Activated T-cell treated with anti-CD3 and anti-CD28 coated beads, Interleukin-2, amount 50 U/mL, for 4 hours (primary cell): ENCODE measurements at regions not wholly inside any gene's neighbourhood (a gene's known extent, or its start where the extent isn't known, plus 50 kb on each side); places are given as distances from the start of the nearest gene placed in this dataset.
A peak's percentile ranks its signal among the peaks of the same experiment; 100 is the strongest.

Source experiments
- ATAC-seq, 2 donors: fragments of 200-7000 bp; cut with Tn5 transposase; one replicate each; pipeline ENCODE4 v1.10.0; 2021
- DNase-seq: peaks from one replicate; pipeline ENCODE4 v3.0.0-alpha.2; 2020
- H3K27me3 Mint-ChIP-seq: one replicate; pipeline ENCODE4 v1.8.0; 2021; ENCODE audit warnings: low read depth, mixed read lengths
- H3K36me3 Mint-ChIP-seq: one replicate; pipeline ENCODE4 v1.8.0; 2022; ENCODE audit warnings: mixed read lengths; ENCODE audit not compliant: insufficient read depth
- H3K4me1 Mint-ChIP-seq: one replicate; pipeline ENCODE4 v1.8.0; 2021; ENCODE audit warnings: low read depth, mixed read lengths
- H3K4me3 Mint-ChIP-seq: one replicate; pipeline ENCODE4 v1.8.0; 2021; ENCODE audit warnings: mild to moderate bottlenecking, moderate library complexity, mixed read lengths
- H3K9me3 Mint-ChIP-seq: one replicate; pipeline ENCODE4 v1.8.0; 2021; ENCODE audit warnings: mixed read lengths

- no peaks in the 10 kb centered on the region for H3K9me3 Mint-ChIP-seq
These were observed 91.6 kb downstream of the DDIT4L start for GRCh38 chr4:100098681-100099080.

GRCh38 chr4:100098011-100098545 lies 92.2 kb downstream of the DDIT4L start:
- no peaks in the 10 kb centered on the region for H3K9me3 Mint-ChIP-seq
- no peak overlapping the region for H3K4me3 Mint-ChIP-seq
- no peaks in the 10 kb centered on the region for H3K27me3 Mint-ChIP-seq
- H3K36me3 Mint-ChIP-seq: no peaks in the 10 kb centered on the region
- peaks cover 40% of the 10 kb centered on the region for H3K4me1 Mint-ChIP-seq
- DNase-seq: no peak
- no peak for ATAC-seq

More at GRCh38 chr4:100098681-100099080, 91.6 kb downstream of the DDIT4L start:
- H3K36me3 Mint-ChIP-seq: no peaks in the 10 kb centered on the region
- DNase-seq (no peak), ATAC-seq (no peak)
- H3K4me1 Mint-ChIP-seq: peaks cover 35% of the 10 kb centered on the region
- no peaks in the 10 kb centered on the region for H3K27me3 Mint-ChIP-seq
- no peak overlapping the region for H3K4me3 Mint-ChIP-seq

GRCh38 chr4:100095729-100096595 lies 94.3 kb downstream of the DDIT4L start:
- peak; percentile 77 to 83 for ATAC-seq
- H3K36me3 Mint-ChIP-seq: no peaks in the 10 kb centered on the region
- no peaks in the 10 kb centered on the region for H3K27me3 Mint-ChIP-seq
- peaks cover 37% of the 10 kb centered on the region for H3K4me1 Mint-ChIP-seq
- DNase-seq: peak; percentile 28
- no peak overlapping the region for H3K4me3 Mint-ChIP-seq
- H3K9me3 Mint-ChIP-seq: no peaks in the 10 kb centered on the region

GRCh38 chr4:100093091-100093866 lies 97.0 kb downstream of the DDIT4L start:
- no peaks in the 10 kb centered on the region for H3K27me3 Mint-ChIP-seq
- peak; percentile 80 for DNase-seq
- peak; percentile 95 to 98 for ATAC-seq
- H3K9me3 Mint-ChIP-seq: no peaks in the 10 kb centered on the region
- no peak overlapping the region for H3K4me3 Mint-ChIP-seq
- no peaks in the 10 kb centered on the region for H3K36me3 Mint-ChIP-seq
- H3K4me1 Mint-ChIP-seq: peaks cover 33% of the 10 kb centered on the region

GRCh38 chr4:100087743-100088142 lies 102.5 kb downstream of the DDIT4L start:
- no peak for ATAC-seq

GRCh38 chr4:100086766-100087431 lies 103.4 kb downstream of the DDIT4L start:
- peaks cover 8% of the 10 kb centered on the region for H3K4me1 Mint-ChIP-seq
- H3K36me3 Mint-ChIP-seq: no peaks in the 10 kb centered on the region
- H3K4me3 Mint-ChIP-seq: no peak overlapping the region
- ATAC-seq (no peak), DNase-seq (no peak)
- H3K27me3 Mint-ChIP-seq: no peaks in the 10 kb centered on the region
- no peaks in the 10 kb centered on the region for H3K9me3 Mint-ChIP-seq

More at GRCh38 chr4:100087743-100088142, 102.5 kb downstream of the DDIT4L start:
- H3K27me3 Mint-ChIP-seq: no peaks in the 10 kb centered on the region
- no peak for DNase-seq
- H3K36me3 Mint-ChIP-seq: no peaks in the 10 kb centered on the region
- H3K4me1 Mint-ChIP-seq: peaks cover 4% of the 10 kb centered on the region
- H3K4me3 Mint-ChIP-seq: no peak overlapping the region
- H3K9me3 Mint-ChIP-seq: no peaks in the 10 kb centered on the region

GRCh38 chr4:100084892-100085291 lies 105.4 kb downstream of the DDIT4L start:
- Mint-ChIP-seq H3K36me3 (no peaks in the 10 kb centered on the region), H3K4me1 (peaks cover 8% of the 10 kb centered on the region), H3K27me3 (peaks cover 3% of the 10 kb centered on the region), H3K4me3 (no peak overlapping the region), H3K9me3 (no peaks in the 10 kb centered on the region)
- DNase-seq (no peak), ATAC-seq (no peak)

- ATAC-seq: peak; percentile 46 to 53
- peaks cover 3% of the 10 kb centered on the region for H3K27me3 Mint-ChIP-seq
- DNase-seq: no peak
- H3K4me3 Mint-ChIP-seq: no peak overlapping the region
- H3K36me3 Mint-ChIP-seq: no peaks in the 10 kb centered on the region
- peaks cover 13% of the 10 kb centered on the region for H3K4me1 Mint-ChIP-seq
- H3K9me3 Mint-ChIP-seq: no peaks in the 10 kb centered on the region
These were observed 107.0 kb downstream of the DDIT4L start for GRCh38 chr4:100083289-100083688.

- H3K27me3 Mint-ChIP-seq: peaks cover 3% of the 10 kb centered on the region
- peak; percentile 63 to 67 for ATAC-seq
- peaks cover 13% of the 10 kb centered on the region for H3K4me1 Mint-ChIP-seq
These were observed 107.4 kb downstream of the DDIT4L start for GRCh38 chr4:100082852-100083251.

GRCh38 chr4:100081491-100081890 lies 108.8 kb downstream of the DDIT4L start:
- no peak for ATAC-seq
- Mint-ChIP-seq H3K4me3 (no peak overlapping the region), H3K9me3 (no peaks in the 10 kb centered on the region), H3K36me3 (no peaks in the 10 kb centered on the region), H3K27me3 (peaks cover 3% of the 10 kb centered on the region), H3K4me1 (peaks cover 15% of the 10 kb centered on the region)
- no peak for DNase-seq

More at GRCh38 chr4:100082852-100083251, 107.4 kb downstream of the DDIT4L start:
- no peak overlapping the region for H3K4me3 Mint-ChIP-seq
- no peaks in the 10 kb centered on the region for H3K9me3 Mint-ChIP-seq
- no peak for DNase-seq
- no peaks in the 10 kb centered on the region for H3K36me3 Mint-ChIP-seq

- Mint-ChIP-seq H3K4me1 (peaks cover 15% of the 10 kb centered on the region), H3K36me3 (no peaks in the 10 kb centered on the region)
- DNase-seq: no peak
These were observed 111.0 kb downstream of the DDIT4L start for GRCh38 chr4:100079264-100079663.

GRCh38 chr4:100076753-100077152 lies 113.5 kb downstream of the DDIT4L start:
- ATAC-seq: peak; percentile 55 to 78
- H3K27me3 Mint-ChIP-seq: peaks cover 3% of the 10 kb centered on the region
- no peak for DNase-seq

More at GRCh38 chr4:100079264-100079663, 111.0 kb downstream of the DDIT4L start:
- Mint-ChIP-seq H3K27me3 (peaks cover 3% of the 10 kb centered on the region), H3K9me3 (no peaks in the 10 kb centered on the region), H3K4me3 (no peak overlapping the region)
- peak; percentile 34 to 41 for ATAC-seq

GRCh38 chr4:100075486-100076270 lies 114.6 kb downstream of the DDIT4L start:
- Mint-ChIP-seq H3K9me3 (no peaks in the 10 kb centered on the region), H3K4me1 (peaks cover 7% of the 10 kb centered on the region), H3K27me3 (no peaks in the 10 kb centered on the region), H3K36me3 (no peaks in the 10 kb centered on the region), H3K4me3 (no peak overlapping the region)
- ATAC-seq (no peak), DNase-seq (no peak)

More at GRCh38 chr4:100076753-100077152, 113.5 kb downstream of the DDIT4L start:
- Mint-ChIP-seq H3K4me3 (no peak overlapping the region), H3K4me1 (peaks cover 7% of the 10 kb centered on the region), H3K36me3 (no peaks in the 10 kb centered on the region), H3K9me3 (no peaks in the 10 kb centered on the region)
